NB4 (cell line): ENCODE measurements at regions not wholly inside any gene's neighbourhood (a gene's known extent, or its start where the extent isn't known, plus 50 kb on each side); places are given as distances from the start of the nearest gene placed in this dataset.

Source experiments
- DNase-seq: peaks from one replicate; pipeline ENCODE4 v3.0.0; 2010; ENCODE audit warnings: low read depth
- H3K4me3 ChIP-seq: one replicate; pipeline ENCODE4 v1.5.1; 2011; ENCODE audit warnings: mild to moderate bottlenecking, low read depth, low read length, moderate library complexity
- CTCF ChIP-seq: IDR thresholded peaks from one replicate; pipeline ENCODE4 v1.5.1; 2012; ENCODE audit warnings: low read depth, low read length
- MYC ChIP-seq: IDR thresholded peaks from 2 replicates; pipeline ENCODE4 v1.6.1; 2011; ENCODE audit warnings: low read depth, low read length
- POLR2A ChIP-seq: IDR thresholded peaks from 2 replicates; pipeline ENCODE4 v1.6.1; 2011; ENCODE audit warnings: mild to moderate bottlenecking; ENCODE audit not compliant: insufficient read length; ENCODE audit errors: extremely low read depth
- TF ChIP-seq, protein P1 (sequence below): IDR thresholded peaks from 2 replicates; pipeline ENCODE4 v1.6.1; 2011; ENCODE audit warnings: low read depth, low read length

DNA sequence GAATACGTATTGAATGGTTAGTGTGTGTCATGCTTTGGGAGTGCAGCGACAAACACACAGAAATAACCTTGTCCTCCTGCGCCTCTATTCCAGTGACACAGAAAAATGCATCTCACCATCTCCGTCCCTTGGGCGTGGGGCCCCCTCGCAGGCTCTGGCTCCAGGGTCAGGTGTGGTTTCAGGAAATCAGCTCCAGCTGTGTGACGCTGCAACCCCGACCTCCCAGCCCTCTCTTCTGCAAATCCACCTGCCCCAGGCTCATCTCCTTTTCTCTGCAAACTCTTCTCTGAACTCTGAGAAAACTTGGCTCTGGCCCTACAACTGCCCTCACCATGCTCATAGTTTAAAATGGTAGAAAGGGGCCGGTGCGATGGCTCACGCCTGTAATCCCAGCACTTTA lies 51.3 kb upstream of the ZNF536 start:
- DNase-seq, result no peak
- TF ChIP-seq POLR2A, result no peak
- TF ChIP-seq, protein P1, sequence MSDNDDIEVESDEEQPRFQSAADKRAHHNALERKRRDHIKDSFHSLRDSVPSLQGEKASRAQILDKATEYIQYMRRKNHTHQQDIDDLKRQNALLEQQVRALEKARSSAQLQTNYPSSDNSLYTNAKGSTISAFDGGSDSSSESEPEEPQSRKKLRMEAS, result no peak
- no peak for TF ChIP-seq CTCF
- no peak for TF ChIP-seq MYC
- H3K4me3 ChIP-seq, result no peak overlapping the region
